Lower leg skin (tissue), 4 donors: ENCODE measurements at regions not wholly inside any gene's neighbourhood (a gene's known extent, or its start where the extent isn't known, plus 50 kb on each side); places are given as distances from the start of the nearest gene placed in this dataset.

Source experiments
- DNase-seq, 2 donors: peaks; one replicate each; pipeline ENCODE4 v3.0.0-alpha.2; 2019; ENCODE audit warnings: low spot score in 2 of 2
- H3K4me3 ChIP-seq: fragments of 200-600 bp; sonication (generic); 2 replicates; pipeline ENCODE4 v1.5.1; 2017; ENCODE audit warnings: mild to moderate bottlenecking, low read depth; ENCODE audit not compliant: poor library complexity, severe bottlenecking
- POLR2A ChIP-seq, 2 donors: fragments of 450-650 bp; IDR thresholded peaks; one replicate each; pipeline ENCODE4 v1.6.1; 2016 to 2017; ENCODE audit warnings: antibody characterized with exemption in 2 of 2, mild to moderate bottlenecking in 1 of 2, moderate library complexity in 1 of 2
- WGBS, 2 donors: methylation state at CpG; one replicate each; pipeline ENCODE4 v1.1.5; 2018; 5-methylcytosine and 5-hydroxymethylcytosine counted together
- intact Hi-C: fragments of 100-400 bp; cut with DNase I; formaldehyde crosslinking; loops from one replicate; pipeline ENCODE4 v1.15.0; 2023; ENCODE audit warnings: low total_unique reads
- TF ChIP-seq, protein P1 (sequence below), 3 donors: fragments of 450-650 bp; IDR thresholded peaks; one replicate each; pipeline ENCODE4 v1.5.1; 2016; ENCODE audit warnings: antibody characterized with exemption in 3 of 3, mild to moderate bottlenecking in 3 of 3, moderate library complexity in 2 of 3

DNA sequence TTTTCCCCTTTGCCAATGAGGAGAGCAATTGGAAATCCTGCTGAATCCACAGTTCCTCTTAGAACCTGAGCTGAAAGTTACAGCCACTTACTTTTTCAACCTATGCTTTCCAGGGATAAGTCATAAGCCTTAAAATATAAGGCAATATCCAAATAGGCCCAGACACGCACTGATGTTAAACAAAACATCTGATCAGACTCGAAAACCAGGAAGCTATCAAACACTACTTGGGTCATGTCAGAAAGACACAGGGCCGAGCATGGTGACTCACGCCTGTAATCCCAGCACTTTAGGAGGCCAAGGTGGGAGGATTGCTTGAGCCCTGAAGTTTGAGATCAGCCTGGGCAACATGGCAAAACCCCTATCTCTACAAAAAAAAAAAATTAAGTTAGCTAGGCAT, 192.1 kb downstream of the SP3 start:
- intact Hi-C loops = no loop called here
- no peak for DNase-seq
- no peak overlapping the region for H3K4me3 ChIP-seq
- TF ChIP-seq POLR2A (IDR thresholded peaks at IDR 0.05) = no peak
- TF ChIP-seq, protein P1, sequence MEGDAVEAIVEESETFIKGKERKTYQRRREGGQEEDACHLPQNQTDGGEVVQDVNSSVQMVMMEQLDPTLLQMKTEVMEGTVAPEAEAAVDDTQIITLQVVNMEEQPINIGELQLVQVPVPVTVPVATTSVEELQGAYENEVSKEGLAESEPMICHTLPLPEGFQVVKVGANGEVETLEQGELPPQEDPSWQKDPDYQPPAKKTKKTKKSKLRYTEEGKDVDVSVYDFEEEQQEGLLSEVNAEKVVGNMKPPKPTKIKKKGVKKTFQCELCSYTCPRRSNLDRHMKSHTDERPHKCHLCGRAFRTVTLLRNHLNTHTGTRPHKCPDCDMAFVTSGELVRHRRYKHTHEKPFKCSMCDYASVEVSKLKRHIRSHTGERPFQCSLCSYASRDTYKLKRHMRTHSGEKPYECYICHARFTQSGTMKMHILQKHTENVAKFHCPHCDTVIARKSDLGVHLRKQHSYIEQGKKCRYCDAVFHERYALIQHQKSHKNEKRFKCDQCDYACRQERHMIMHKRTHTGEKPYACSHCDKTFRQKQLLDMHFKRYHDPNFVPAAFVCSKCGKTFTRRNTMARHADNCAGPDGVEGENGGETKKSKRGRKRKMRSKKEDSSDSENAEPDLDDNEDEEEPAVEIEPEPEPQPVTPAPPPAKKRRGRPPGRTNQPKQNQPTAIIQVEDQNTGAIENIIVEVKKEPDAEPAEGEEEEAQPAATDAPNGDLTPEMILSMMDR (IDR thresholded peaks at IDR 0.05) = no peak
- WGBS, 2 donors = 55 to 68% methylated on average over 4 of the region's 4 CpGs

DNA sequence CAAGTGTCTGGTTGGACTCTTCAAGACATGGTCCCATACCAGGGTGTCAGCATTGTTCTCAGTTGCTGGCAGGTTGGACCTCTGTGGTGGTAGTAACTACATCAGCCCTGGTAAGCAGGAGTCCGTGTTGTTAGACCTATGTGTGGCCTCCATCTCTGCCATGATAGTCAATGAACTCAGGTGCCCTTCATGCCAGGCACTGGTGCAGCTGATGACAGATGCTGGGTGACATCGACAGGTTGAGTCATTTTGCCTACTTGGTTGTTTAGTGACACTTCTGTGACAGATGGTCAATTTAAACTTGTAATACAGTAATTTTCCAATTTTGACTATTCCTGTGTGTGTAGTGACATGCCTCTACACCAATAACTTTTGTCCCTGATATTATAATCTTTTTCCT, 189.7 kb downstream of the SP3 start:
- 94 to 95% methylated on average over 2 of the region's 2 CpGs for WGBS, 2 donors
- DNase-seq = no peak
- intact Hi-C loops = no loop called here
- H3K4me3 ChIP-seq = no peak overlapping the region
- no peak for TF ChIP-seq POLR2A (IDR thresholded peaks at IDR 0.05)
- TF ChIP-seq, protein P1 (IDR thresholded peaks at IDR 0.05) = no peak

DNA sequence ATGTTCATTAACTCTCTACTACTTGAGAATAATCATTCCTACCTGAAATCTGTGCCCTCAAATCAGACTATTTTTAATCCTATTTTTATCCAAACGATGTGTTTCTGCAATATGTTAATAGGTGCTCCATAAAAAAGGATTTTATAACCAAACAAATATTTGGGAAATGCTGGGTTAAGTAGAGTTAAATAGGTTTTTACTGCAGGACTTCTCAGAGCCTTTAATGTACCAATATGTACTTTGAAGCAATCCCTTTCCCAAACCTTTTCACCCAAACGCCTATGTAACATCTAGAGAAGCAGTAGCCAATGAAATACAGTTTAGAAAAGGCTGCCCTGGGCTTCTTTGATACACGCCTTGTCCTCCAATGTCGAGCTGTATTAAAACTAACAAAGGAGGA, 182.5 kb downstream of the SP3 start:
- DNase-seq = no peak
- TF ChIP-seq, protein P1 (IDR thresholded peaks at IDR 0.05) = no peak
- TF ChIP-seq POLR2A (IDR thresholded peaks at IDR 0.05) = no peak
- 82% methylated on average over 4 of the region's 4 CpGs for WGBS, 2 donors
- intact Hi-C loops = no loop called here
- H3K4me3 ChIP-seq = no peak overlapping the region

DNA sequence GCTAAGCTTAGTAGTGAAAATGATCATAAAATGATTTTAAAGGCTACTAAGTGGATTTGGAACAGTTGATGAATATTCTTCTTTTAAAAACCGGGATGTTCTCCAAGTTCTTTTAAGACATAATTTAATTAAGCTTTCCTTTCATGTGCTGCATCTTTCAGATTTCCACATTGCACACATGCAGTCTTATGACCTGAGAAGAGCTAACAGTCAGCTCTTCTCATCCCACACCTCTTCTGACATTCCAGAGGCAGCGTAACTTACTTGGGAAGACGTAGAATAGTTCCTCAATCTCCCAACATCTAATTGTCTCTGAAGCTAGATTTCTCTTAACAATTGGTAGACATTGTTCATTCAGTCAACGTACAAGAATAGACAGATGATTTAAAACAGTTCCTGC, 181.8 kb downstream of the SP3 start:
- WGBS, 2 donors = 47 to 48% methylated on average over 4 of the region's 4 CpGs
- no peak overlapping the region for H3K4me3 ChIP-seq
- intact Hi-C loops = no loop called here
- DNase-seq = no peak
- TF ChIP-seq POLR2A (IDR thresholded peaks at IDR 0.05) = no peak
- TF ChIP-seq, protein P1 (IDR thresholded peaks at IDR 0.05) = no peak

DNA sequence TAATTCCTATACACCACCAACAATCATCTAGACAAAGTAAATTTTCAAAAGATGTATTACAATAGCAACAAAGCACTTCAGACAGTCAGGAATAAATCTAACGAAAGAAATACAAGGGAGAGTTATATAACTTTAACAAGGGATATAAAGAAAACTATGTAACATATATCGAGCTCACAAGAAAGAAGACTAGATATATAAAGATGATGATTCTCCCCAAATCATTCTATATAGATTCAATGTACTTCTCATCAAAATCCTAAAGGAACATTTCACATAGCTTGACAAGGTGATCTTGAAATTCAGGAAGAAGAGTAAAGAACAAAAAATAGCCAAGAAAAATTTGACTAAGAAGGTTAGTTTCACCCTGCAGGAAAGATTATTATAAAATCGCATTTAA, 179.4 kb downstream of the SP3 start:
- WGBS, 2 donors = 91 to 95% methylated on average over 3 of the region's 3 CpGs
- intact Hi-C loops = no loop called here
- TF ChIP-seq POLR2A (IDR thresholded peaks at IDR 0.05) = no peak
- TF ChIP-seq, protein P1 (IDR thresholded peaks at IDR 0.05) = no peak
- no peak for DNase-seq
- no peak overlapping the region for H3K4me3 ChIP-seq

DNA sequence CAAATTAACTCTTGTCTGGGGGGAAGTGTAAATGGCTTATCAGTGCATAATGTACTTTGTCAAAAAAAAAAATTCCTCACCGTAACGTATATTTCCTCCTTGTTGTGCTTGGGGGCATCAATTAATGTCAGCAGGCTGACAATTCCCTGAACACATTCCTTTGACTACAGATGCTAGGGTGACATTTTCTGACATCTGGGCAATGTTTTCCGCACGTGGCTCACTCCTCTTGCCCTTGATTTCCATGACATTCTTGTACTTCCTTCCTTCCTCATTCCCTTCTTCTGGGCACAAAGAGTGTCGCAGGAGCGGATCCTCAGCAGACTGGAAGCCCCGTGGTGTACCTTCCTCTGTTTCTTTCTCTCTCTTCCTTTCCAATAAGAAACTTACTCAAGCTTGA, 173.7 kb downstream of the SP3 start:
- no peak for DNase-seq
- intact Hi-C loops = no loop called here
- no peak overlapping the region for H3K4me3 ChIP-seq
- no peak for TF ChIP-seq POLR2A (IDR thresholded peaks at IDR 0.05)
- TF ChIP-seq, protein P1 (IDR thresholded peaks at IDR 0.05) = no peak
- WGBS, 2 donors = 43 to 47% methylated on average over 7 of the region's 7 CpGs
